GM13976 (cell line): ENCODE measurements at regions not wholly inside any gene's neighbourhood (a gene's known extent, or its start where the extent isn't known, plus 50 kb on each side); places are given as distances from the start of the nearest gene placed in this dataset.

Experiments used
- DNase-seq: peaks from one replicate; pipeline ENCODE4 v3.0.0; 2012; ENCODE audit warnings: low spot score
- in situ Hi-C: fragments of 300-500 bp; cut with MboI; formaldehyde crosslinking; loops from one replicate; pipeline ENCODE4 v1.12.0; 2022; ENCODE audit warnings: low sequenced_read_pairs, mixed read lengths, inconsistent platforms; ENCODE audit not compliant: unreplicated experiment
- TF ChIP-seq, protein P1 (sequence below): IDR thresholded peaks from 2 replicates; pipeline ENCODE4 v1.5.1; 2012; ENCODE audit warnings: borderline replicate concordance, mild to moderate bottlenecking; ENCODE audit not compliant: insufficient read depth; ENCODE audit errors: extremely low read depth, missing control alignments, control extremely low read depth

DNA sequence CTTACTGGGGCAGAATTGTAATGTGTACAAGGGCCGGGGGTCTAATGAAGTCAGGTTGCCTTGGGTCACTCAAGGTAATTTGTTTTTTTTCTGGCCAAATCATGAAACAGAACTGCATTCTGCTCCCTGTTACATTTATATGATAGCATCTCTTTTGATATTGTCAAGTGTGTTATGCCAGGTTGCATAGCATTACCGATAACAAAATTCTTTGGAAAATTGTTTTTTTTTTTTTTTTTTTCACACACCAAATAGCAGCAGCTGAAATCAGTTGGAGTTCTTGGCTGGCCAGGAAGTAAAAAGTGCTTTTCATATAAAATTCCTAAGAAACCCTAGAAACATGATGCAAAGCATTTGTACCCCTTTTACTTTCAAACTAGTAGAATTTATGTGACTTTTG is 282.6 kb upstream of the FN1 start:
- in situ Hi-C loops = no loop called here
- TF ChIP-seq, protein P1, sequence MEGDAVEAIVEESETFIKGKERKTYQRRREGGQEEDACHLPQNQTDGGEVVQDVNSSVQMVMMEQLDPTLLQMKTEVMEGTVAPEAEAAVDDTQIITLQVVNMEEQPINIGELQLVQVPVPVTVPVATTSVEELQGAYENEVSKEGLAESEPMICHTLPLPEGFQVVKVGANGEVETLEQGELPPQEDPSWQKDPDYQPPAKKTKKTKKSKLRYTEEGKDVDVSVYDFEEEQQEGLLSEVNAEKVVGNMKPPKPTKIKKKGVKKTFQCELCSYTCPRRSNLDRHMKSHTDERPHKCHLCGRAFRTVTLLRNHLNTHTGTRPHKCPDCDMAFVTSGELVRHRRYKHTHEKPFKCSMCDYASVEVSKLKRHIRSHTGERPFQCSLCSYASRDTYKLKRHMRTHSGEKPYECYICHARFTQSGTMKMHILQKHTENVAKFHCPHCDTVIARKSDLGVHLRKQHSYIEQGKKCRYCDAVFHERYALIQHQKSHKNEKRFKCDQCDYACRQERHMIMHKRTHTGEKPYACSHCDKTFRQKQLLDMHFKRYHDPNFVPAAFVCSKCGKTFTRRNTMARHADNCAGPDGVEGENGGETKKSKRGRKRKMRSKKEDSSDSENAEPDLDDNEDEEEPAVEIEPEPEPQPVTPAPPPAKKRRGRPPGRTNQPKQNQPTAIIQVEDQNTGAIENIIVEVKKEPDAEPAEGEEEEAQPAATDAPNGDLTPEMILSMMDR = no peak
- DNase-seq = no peak

DNA sequence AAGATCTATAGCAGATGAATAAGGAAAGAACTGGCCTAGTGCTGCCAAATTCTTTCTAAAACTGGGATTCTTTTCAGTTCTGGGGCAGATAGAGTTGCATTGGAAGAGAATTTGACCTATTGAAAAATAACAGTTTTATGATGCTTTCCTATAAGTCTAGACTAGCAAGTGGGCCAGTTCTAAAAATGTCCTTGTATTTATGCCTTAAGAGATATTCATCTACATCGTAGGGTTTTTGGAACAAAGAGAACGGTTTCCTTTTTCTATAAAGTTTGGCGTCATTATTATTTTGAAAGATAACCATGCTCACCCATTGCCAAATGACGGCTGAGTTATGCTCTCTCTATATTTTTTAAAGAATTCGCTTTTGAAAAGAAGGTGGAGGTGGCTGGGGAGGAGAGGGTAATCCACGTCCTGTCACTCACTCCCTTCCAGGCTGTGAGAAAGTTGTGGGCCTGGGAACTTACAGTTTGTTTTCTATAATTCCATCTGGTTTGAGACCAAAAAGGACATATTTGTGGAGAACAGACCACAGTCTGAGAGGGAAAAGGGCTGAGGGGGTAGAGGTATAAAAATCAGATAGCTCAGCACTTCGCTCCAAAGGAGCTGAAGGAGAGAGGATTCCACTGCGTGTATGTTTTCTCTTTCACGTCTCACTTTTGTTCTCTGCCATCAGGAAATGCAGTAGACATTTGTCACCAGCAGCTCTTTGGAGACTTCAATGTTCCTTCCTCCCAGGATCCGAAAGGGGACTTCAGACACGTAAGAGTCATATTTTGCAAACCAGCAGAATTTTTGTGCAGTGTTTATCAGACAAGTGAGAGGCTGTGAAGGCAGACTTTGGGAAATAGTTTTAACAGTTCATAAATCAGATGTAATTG is 281.9 kb upstream of the FN1 start:
- TF ChIP-seq, protein P1 = no peak
- DNase-seq = no peak
- in situ Hi-C loops = no loop called here

DNA sequence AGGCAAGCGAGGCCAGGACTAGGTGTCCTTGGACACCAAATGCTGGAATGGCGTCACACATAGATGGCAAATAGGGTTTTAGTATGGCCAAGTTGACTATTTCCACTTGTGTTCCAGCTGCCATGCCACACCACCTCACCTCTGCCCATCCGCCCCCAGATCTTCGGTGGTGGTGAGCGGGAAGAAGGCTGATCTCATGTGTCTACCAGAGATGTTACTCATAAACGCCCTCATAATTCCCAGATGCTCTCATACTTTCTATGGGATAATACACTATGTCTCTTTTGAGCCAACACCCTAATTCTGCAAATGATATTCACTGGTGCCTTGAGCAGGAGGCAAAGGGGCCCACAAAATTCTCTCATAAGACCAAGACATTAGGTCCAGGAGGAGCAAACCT is 281.1 kb upstream of the FN1 start:
- TF ChIP-seq, protein P1 = no peak
- DNase-seq = no peak
- in situ Hi-C loops = no loop called here

DNA sequence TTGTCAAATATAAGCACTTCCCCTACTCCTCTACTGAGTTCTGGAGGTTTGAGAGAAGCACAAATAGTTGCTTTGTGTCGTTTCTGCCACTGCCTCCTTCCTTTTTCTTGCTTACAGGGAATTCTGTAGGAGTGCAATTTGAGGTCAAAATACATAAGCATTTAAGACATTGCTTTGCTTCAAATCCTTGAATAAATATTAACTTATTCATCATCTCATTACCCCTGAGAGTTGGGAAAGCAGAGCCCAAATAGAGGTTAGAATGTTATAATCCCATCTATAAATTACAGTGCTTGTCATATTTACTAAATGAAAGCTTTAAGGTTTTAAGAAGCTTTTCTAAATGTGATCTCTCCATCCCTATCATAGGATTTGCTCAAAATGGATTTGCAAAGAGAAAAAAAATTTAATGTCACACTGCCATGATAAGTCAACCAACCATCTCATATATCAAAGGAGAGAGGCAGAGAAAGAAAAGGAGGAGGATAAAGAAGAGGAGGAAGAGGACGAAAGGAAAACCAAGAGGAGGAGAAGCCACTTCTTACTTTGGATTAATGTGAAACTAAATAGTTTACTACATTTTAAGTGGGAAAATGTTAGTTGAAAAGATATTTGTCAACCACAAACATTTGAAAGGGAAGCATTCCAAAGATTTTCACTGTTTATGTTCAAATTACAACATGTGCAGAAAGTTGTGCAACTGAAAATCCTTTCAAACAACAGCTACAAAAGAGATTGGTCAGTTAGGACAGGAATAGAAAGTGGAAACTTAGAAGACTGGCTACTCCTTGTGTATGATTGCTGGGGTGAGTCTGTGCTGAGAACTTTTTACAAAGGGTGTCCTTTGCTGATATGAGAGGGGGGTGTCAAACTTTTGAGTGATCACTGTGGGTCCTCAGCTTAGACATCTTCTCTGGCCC is 277.3 kb upstream of the FN1 start:
- TF ChIP-seq, protein P1 = no peak
- in situ Hi-C loops = no loop called here
- DNase-seq = no peak

DNA sequence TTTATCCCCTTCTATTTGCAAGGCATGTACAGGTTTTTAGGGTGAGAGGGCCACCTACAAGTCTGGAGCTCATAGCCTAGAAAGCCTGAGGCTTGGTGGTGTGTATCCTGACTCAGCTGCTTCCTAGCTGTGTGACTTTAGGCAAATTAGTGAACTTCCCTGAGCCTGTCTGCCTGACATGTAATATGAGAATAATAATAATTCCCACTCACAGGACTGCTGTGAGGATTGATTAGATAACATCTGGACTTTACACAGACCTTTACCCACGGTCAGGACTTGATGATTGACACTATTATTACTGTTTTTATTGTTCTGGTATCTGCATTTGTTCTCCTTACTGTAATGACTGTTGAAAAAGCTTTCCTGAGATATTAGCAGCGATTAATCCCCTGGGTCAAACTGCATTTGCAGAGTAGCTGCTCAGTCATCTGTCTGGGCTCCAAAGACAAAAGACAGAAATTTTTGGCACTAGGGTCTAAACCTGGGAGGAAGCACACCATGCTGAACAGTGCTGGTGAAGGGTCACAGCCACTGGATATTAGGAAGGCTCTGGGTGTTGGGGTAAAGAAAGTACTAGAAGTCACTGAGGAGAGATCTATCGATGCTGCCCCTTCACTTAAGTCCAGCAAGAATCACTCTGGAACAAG is 276.5 kb upstream of the FN1 start:
- no peak for DNase-seq
- in situ Hi-C loops = no loop called here
- TF ChIP-seq, protein P1 = no peak

DNA sequence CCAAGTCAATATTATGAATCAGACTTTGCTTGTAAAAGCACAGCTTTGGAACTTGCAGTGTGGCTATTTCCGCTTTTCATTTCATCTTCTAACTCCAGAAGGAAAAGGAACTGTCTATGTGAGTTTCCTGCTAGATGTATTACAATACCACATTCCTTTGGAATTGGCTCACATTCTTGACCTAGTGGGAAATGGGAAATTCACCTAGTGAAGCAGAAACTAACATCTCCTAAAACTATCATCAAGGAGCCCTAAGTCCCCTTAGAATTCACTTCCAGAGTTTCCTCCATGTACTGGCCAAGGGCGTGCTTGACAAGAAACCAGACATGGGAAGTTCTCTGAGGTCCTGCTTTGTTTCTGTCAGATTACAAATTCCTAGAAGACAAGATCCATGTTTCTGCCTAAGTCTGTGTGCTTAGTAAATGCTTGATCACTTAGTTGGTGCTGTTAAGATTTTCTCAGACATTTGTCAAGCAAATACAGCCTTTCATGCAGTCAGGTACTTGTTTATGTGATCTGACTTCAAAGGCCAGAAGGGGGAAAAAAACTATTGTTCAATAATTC is 275.7 kb upstream of the FN1 start:
- no peak for DNase-seq
- TF ChIP-seq, protein P1 = no peak
- in situ Hi-C loops = no loop called here
